Thoracic aorta (tissue), 2 donors: ENCODE measurements at regions not wholly inside any gene's neighbourhood (a gene's known extent, or its start where the extent isn't known, plus 50 kb on each side); places are given as distances from the start of the nearest gene placed in this dataset.
"Not testable (repeated sequence)": the region's sequence is repeated elsewhere in the genome, so short reads cannot be mapped to it uniquely, and the experiment has no call there.

ENCODE experiments used
- ATAC-seq: fragments of 150-250 bp; one replicate; pipeline ENCODE4 v1.8.0; 2017; ENCODE audit warnings: low read depth; ENCODE audit not compliant: insufficient number of reproducible peaks, low FRiP score
- DNase-seq: peaks from one replicate; pipeline ENCODE4 v3.0.0-alpha.2; 2020; ENCODE audit warnings: low spot score
- H3K27ac ChIP-seq, 2 donors: fragments of 200-600 bp; sonication (generic); 1 replicate in 1 of 2; 2 replicates in 1 of 2; pipeline ENCODE4 v1.5.1; 2016; ENCODE audit warnings: mild to moderate bottlenecking in 2 of 2, moderate library complexity in 2 of 2
- H3K27me3 ChIP-seq: fragments of 200-600 bp; sonication (generic); replicated peaks from 2 replicates; pipeline ENCODE4 v1.6.0; 2016; ENCODE audit warnings: mild to moderate bottlenecking; ENCODE audit not compliant: insufficient read depth
- H3K36me3 ChIP-seq: fragments of 200-600 bp; sonication (generic); one replicate; pipeline ENCODE4 v1.5.1; 2016
- H3K4me1 ChIP-seq, 2 donors: fragments of 200-600 bp; sonication (generic); 1 replicate in 1 of 2; 2 replicates in 1 of 2; pipeline versions ENCODE4 v1.5.1 to v1.6.0; 2016; ENCODE audit warnings: low read depth in 2 of 2, mild to moderate bottlenecking in 1 of 2; ENCODE audit not compliant: control insufficient read depth in 1 of 2
- H3K4me3 ChIP-seq: fragments of 200-600 bp; sonication (generic); 2 replicates; pipeline ENCODE4 v1.5.1; 2016; ENCODE audit warnings: mild to moderate bottlenecking
- H3K9me3 ChIP-seq: fragments of 200-600 bp; sonication (generic); 2 replicates; pipeline ENCODE4 v1.5.1; 2016
- TF ChIP-seq, protein P1 (sequence below): fragments of 200-600 bp; sonication (generic); IDR thresholded peaks from one replicate; pipeline ENCODE4 v1.5.1; 2019; ENCODE audit warnings: antibody characterized with exemption

DNA sequence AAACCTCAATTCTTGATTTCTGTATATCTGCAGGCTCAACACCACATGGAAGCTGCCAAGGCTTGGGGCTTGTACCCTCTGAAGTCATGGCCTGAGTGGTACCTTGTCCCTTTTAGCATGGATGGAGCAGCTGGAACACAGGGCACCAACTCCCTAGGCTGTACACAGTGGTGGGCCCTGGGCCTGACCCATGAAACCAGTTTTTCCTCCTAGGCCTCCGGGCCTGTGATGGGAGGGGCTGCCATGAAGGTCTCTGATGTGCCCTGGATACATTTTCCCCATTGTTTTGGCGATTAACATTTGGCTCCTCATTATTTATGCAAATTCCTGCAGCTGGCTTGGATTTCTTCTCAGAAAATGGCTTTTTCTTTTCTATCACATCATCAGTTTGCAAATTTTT, 131.6 kb downstream of the NDFIP2 start:
- TF ChIP-seq, protein P1, sequence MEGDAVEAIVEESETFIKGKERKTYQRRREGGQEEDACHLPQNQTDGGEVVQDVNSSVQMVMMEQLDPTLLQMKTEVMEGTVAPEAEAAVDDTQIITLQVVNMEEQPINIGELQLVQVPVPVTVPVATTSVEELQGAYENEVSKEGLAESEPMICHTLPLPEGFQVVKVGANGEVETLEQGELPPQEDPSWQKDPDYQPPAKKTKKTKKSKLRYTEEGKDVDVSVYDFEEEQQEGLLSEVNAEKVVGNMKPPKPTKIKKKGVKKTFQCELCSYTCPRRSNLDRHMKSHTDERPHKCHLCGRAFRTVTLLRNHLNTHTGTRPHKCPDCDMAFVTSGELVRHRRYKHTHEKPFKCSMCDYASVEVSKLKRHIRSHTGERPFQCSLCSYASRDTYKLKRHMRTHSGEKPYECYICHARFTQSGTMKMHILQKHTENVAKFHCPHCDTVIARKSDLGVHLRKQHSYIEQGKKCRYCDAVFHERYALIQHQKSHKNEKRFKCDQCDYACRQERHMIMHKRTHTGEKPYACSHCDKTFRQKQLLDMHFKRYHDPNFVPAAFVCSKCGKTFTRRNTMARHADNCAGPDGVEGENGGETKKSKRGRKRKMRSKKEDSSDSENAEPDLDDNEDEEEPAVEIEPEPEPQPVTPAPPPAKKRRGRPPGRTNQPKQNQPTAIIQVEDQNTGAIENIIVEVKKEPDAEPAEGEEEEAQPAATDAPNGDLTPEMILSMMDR, result no peak
- Histone ChIP-seq H3K36me3 (no peaks in the 10 kb centered on the region), H3K27ac (no peak overlapping the region), H3K4me3 (no peak overlapping the region), H3K27me3 (no peaks in the 10 kb centered on the region), H3K9me3 (no peaks in the 10 kb centered on the region), H3K4me1 (no peaks in the 10 kb centered on the region)
- DNase-seq (no peak), ATAC-seq (no peak)

DNA sequence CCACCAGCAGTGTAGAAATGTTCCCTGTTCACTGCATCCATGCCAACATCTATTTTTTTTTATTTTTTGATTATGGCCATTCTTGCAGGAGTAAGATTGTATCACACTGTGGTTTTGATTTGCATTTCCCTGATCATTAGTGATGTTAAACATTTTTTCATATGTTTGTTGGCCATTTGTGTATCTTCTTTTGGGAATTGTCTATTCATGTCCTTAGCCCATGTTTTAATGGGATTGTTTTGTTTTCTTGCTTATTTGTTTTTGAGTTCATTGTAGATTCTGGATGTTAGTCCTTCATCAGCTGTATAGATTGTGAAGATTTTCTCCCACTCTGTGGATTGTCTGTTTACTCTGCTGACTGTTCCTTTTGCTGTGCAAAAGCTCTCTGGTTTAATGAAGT, 126.9 kb downstream of the NDFIP2 start:
- H3K27ac ChIP-seq, H3K27me3 ChIP-seq, H3K4me3 ChIP-seq, H3K4me1 ChIP-seq, H3K36me3 ChIP-seq, H3K9me3 ChIP-seq, ATAC-seq, DNase-seq: not testable (repeated sequence)
